Breast epithelium (tissue), 4 donors: ENCODE measurements at regions not wholly inside any gene's neighbourhood (a gene's known extent, or its start where the extent isn't known, plus 50 kb on each side); places are given as distances from the start of the nearest gene placed in this dataset.

ENCODE experiments used
- DNase-seq, 2 donors: peaks; one replicate each; pipeline ENCODE4 v3.0.0-alpha.2; 2019; ENCODE audit warnings: low spot score in 2 of 2
- H3K27ac ChIP-seq, 2 donors: fragments of 200-600 bp; sonication (generic) in 1 of 2; one replicate each; pipeline ENCODE4 v1.5.1; 2016 to 2019; ENCODE audit warnings: mild to moderate bottlenecking in 1 of 2
- H3K27me3 ChIP-seq, 2 donors: fragments of 200-600 bp; sonication (generic) in 1 of 2; one replicate each; pipeline versions ENCODE4 v1.5.1 to v1.6.0; 2017 to 2019; ENCODE audit warnings: control low read depth in 1 of 2, mild to moderate bottlenecking in 1 of 2
- H3K36me3 ChIP-seq: fragments of 200-600 bp; one replicate; pipeline ENCODE4 v1.5.1; 2019
- H3K4me1 ChIP-seq, 2 donors: fragments of 200-600 bp; sonication (generic); one replicate each; pipeline ENCODE4 v1.5.1; 2016 to 2019; ENCODE audit warnings: control low read depth in 1 of 2
- H3K4me3 ChIP-seq, 3 donors: fragments of 200-600 bp; sonication (generic); 1 replicate in 2 of 3; 2 replicates in 1 of 3; pipeline ENCODE4 v1.5.1; 2016 to 2019; ENCODE audit warnings: mild to moderate bottlenecking in 3 of 3, moderate library complexity in 2 of 3
- H3K9me3 ChIP-seq, 2 donors: fragments of 200-600 bp; sonication (generic) in 1 of 2; one replicate each; pipeline ENCODE4 v1.5.1; 2016 to 2019; ENCODE audit warnings: control low read depth in 1 of 2
- POLR2A ChIP-seq: fragments of 450-650 bp; IDR thresholded peaks from one replicate; pipeline ENCODE4 v1.6.1; 2016; ENCODE audit warnings: antibody characterized with exemption, mild to moderate bottlenecking, moderate library complexity
- POLR2AphosphoS5 ChIP-seq, 3 donors: sonication (generic); formaldehyde crosslinking; IDR thresholded peaks; one replicate each; pipeline ENCODE4 v1.6.1; 2017; ENCODE audit warnings: antibody characterized with exemption in 3 of 3
- intact Hi-C: fragments of 100-400 bp; cut with DNase I; formaldehyde crosslinking; loops from one replicate; pipeline ENCODE4 v1.15.1; 2023; ENCODE audit warnings: low total_unique reads
- TF ChIP-seq, protein P1 (sequence below), 3 donors: fragments of 450-650 bp; IDR thresholded peaks; one replicate each; pipeline ENCODE4 v1.5.1; 2016 to 2017; ENCODE audit warnings: antibody characterized with exemption in 3 of 3, mild to moderate bottlenecking in 3 of 3, moderate library complexity in 3 of 3

DNA sequence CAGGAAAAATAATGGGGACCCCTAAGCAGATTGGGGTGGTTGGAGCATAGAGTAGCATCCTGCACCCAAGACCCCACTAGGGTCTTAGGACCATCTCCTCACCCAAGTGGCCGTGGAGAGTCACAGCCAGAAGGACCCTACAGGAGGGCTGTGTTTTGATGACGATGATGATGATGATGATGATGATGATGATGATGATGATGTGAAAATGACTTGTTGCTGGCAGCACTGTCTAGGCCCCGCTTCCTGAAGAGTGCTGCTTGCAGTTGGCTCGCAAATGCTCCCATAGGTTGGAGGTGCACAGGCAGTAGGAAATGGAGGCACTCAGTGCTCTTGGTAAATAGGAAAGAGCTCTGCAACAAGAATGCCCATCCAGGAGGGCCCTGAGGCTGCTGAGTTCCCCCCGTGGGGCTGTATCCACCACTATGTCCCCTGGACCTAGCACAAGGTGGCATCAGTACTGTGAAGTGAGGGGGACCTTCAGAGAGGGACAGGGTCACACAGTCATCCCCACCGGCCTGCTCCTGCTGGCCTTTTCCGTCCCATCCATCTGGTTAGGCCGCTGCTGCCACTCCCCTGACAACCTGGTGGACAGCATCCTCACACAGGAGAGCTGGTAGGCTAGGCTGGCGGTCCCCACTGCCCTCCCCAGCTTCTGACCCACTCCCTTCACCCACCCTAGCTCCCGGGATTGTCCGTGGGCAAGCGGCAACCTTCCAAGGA lies 139.6 kb downstream of the FOXD2 start:
- peak overlapping the region; percentile 60 to 83 for H3K27ac ChIP-seq
- intact Hi-C loops, result no loop called here
- DNase-seq, result no peak

DNA sequence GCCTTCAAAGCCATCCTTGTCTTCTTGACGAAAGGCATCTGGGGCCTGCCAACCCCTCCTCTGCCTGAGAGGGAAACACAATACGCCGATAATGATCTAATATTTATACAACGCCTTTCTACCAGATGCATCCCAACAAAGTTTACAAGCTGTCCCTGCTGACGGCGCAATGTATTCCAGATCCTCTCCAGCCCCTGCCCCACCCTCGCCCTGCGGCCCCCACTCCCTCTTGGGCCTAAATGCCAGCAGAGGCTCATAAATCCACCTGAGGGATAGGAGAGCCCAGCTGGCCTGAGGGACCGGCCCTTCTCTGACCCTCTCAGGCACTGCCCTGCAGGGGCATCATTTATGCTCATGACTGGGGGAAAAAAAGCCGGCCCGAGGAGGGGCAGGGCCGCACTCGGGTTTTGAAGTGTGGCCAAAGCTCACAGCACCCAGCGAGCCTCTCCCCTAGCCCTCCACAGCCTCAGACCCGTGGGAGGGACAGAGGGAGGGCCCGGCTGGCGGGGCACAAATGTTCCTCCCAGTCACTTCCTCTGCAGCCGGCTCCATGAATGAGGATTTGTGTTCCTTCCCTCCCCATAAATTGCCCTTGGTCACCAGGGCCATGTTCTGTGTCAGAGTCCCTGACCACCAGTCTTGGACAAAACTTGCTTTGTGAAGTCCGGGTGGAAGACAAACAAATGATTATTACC lies 140.3 kb downstream of the FOXD2 start:
- peaks cover 0 to 4% of the 10 kb centered on the region in 2 donors for H3K27me3 ChIP-seq
- DNase-seq, result peak; percentile 26 to 48
- H3K4me3 ChIP-seq, result peak overlapping the region in 1 of 3 donors; percentile 44
- H3K9me3 ChIP-seq, result no peaks in the 10 kb centered on the region
- intact Hi-C loops, result no loop called here
- H3K27ac ChIP-seq, result peak overlapping the region; percentile 60 to 83
- no peak for TF ChIP-seq POLR2AphosphoS5 (IDR thresholded peaks at IDR 0.05)
- TF ChIP-seq, protein P1, sequence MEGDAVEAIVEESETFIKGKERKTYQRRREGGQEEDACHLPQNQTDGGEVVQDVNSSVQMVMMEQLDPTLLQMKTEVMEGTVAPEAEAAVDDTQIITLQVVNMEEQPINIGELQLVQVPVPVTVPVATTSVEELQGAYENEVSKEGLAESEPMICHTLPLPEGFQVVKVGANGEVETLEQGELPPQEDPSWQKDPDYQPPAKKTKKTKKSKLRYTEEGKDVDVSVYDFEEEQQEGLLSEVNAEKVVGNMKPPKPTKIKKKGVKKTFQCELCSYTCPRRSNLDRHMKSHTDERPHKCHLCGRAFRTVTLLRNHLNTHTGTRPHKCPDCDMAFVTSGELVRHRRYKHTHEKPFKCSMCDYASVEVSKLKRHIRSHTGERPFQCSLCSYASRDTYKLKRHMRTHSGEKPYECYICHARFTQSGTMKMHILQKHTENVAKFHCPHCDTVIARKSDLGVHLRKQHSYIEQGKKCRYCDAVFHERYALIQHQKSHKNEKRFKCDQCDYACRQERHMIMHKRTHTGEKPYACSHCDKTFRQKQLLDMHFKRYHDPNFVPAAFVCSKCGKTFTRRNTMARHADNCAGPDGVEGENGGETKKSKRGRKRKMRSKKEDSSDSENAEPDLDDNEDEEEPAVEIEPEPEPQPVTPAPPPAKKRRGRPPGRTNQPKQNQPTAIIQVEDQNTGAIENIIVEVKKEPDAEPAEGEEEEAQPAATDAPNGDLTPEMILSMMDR (IDR thresholded peaks at IDR 0.05), result no peak
- TF ChIP-seq POLR2A, result no peak
- H3K36me3 ChIP-seq, result no peaks in the 10 kb centered on the region
- peaks cover 0 to 4% of the 10 kb centered on the region in 2 donors for H3K4me1 ChIP-seq

More for the DNA sequence above, 139.6 kb downstream of the FOXD2 start:
- Histone ChIP-seq H3K27me3 (peaks cover 0 to 4% of the 10 kb centered on the region in 2 donors), H3K9me3 (no peaks in the 10 kb centered on the region), H3K4me3 (no peak overlapping the region), H3K4me1 (peaks cover 0 to 4% of the 10 kb centered on the region in 2 donors), H3K36me3 (no peaks in the 10 kb centered on the region)
- no peak for TF ChIP-seq POLR2A
- no peak for TF ChIP-seq POLR2AphosphoS5 (IDR thresholded peaks at IDR 0.05)
- TF ChIP-seq, protein P1 (IDR thresholded peaks at IDR 0.05), result no peak

DNA sequence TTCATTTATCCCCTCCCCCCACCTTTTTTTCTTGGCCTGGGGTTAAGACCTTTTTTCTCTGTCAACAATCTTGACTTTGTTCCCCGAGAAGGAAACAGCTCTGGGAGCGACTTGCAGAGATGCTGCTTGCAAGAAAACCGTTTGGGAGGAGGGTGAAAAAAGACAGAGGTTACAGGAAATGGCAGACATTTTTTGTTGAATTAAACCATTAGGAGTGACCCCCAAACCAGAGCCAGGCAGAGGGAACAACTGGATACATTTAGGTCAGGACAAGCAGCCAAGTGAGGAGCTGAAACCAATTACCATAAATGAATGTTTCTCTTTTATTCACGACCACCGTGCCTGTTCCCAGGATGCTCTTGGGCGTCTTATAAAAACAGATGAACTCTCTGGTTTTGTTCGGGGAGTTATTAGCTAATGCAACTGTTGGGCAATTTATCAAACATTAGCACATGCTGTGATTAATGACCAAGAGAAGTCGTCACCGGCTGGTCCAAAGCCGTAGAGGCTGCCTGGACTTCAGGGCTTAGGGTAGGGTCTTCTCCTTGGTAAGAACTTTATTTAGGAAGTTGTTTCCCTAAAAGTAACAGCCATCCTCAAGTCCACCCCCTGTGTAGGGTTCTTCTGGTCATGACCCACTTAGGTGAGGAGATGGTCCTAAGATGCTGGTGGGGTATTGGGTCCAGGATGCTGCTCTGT lies 141.0 kb downstream of the FOXD2 start:
- peak in 1 of 2 donors; percentile 5 for DNase-seq
- Histone ChIP-seq H3K4me1 (peaks cover 0 to 4% of the 10 kb centered on the region in 2 donors), H3K4me3 (peak overlapping the region in 1 of 3 donors; percentile 44), H3K27ac (peak overlapping the region in 1 of 2 donors; percentile 83), H3K36me3 (no peaks in the 10 kb centered on the region), H3K27me3 (peaks cover 0 to 4% of the 10 kb centered on the region in 2 donors), H3K9me3 (no peaks in the 10 kb centered on the region)
- TF ChIP-seq POLR2AphosphoS5 (IDR thresholded peaks at IDR 0.05), result no peak
- TF ChIP-seq, protein P1 (IDR thresholded peaks at IDR 0.05), result no peak
- no peak for TF ChIP-seq POLR2A
- intact Hi-C loops, result no loop called here

DNA sequence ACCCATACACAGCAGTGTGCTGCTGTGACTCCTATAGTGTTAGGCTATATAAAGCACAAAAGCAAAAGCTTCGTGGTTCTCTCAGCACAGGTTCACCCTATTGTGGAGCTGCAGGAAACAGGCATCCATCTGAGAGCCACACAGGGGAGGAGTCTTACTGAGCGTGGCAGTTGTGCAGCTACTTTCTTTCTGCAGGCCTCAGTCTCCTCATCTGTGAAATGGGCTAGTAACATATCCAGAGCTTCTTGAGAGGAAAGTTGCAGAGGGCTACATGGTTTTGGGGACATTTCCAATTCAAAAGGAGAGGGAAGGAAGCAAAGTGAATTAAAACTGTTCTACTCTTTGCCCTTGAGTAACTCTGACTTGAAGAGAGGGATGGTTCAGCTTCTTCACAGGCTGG lies 142.0 kb downstream of the FOXD2 start:
- H3K9me3 ChIP-seq, result no peaks in the 10 kb centered on the region

More for the DNA sequence above, 142.0 kb downstream of the FOXD2 start:
- no peaks in the 10 kb centered on the region for H3K36me3 ChIP-seq
- TF ChIP-seq, protein P1 (IDR thresholded peaks at IDR 0.05), result no peak
- TF ChIP-seq POLR2A, result no peak
- no peak for TF ChIP-seq POLR2AphosphoS5 (IDR thresholded peaks at IDR 0.05)
- no peak overlapping the region for H3K4me3 ChIP-seq
- peaks cover 0 to 4% of the 10 kb centered on the region in 2 donors for H3K27me3 ChIP-seq
- intact Hi-C loops, result no loop called here
- H3K4me1 ChIP-seq, result peaks cover 0 to 4% of the 10 kb centered on the region in 2 donors
- H3K27ac ChIP-seq, result no peak overlapping the region
- no peak for DNase-seq
